T-helper 1 cell treated with Interleukin-12 subunit alpha and Interleukin-12 subunit beta and Interleukin-4 antibody, amounts not matched to agents 30 μg/mL and 1 μg/mL, for 36 hours (primary cell): ENCODE measurements at regions not wholly inside any gene's neighbourhood (a gene's known extent, or its start where the extent isn't known, plus 50 kb on each side); places are given as distances from the start of the nearest gene placed in this dataset.

Source experiments
- H3K27ac Mint-ChIP-seq: one replicate; pipeline ENCODE4 v1.8.0; 2021; ENCODE audit warnings: mild to moderate bottlenecking, mixed read lengths
- H3K27me3 Mint-ChIP-seq: one replicate; pipeline ENCODE4 v1.8.0; 2021; ENCODE audit warnings: low read depth, mixed read lengths
- H3K36me3 Mint-ChIP-seq: one replicate; pipeline ENCODE4 v1.8.0; 2021; ENCODE audit warnings: low read depth, mixed read lengths
- H3K4me1 Mint-ChIP-seq: one replicate; pipeline ENCODE4 v1.8.0; 2021; ENCODE audit warnings: low read depth, mixed read lengths
- H3K4me3 Mint-ChIP-seq: one replicate; pipeline ENCODE4 v1.8.0; 2021; ENCODE audit warnings: mild to moderate bottlenecking, moderate library complexity, mixed read lengths
- H3K9me3 Mint-ChIP-seq: one replicate; pipeline ENCODE4 v1.8.0; 2021; ENCODE audit warnings: mixed read lengths

- Mint-ChIP-seq H3K27me3 (no peaks in the 10 kb centered on the region), H3K4me3 (no peak overlapping the region), H3K9me3 (peaks cover 26% of the 10 kb centered on the region), H3K27ac (no peak overlapping the region), H3K36me3 (no peaks in the 10 kb centered on the region), H3K4me1 (no peaks in the 10 kb centered on the region)
Observed at GRCh38 chr14:62528296-62528695, 517.0 kb downstream of the KCNH5 start.

GRCh38 chr14:62532181-62532580 lies 513.1 kb downstream of the KCNH5 start:
- Mint-ChIP-seq H3K36me3 (no peaks in the 10 kb centered on the region), H3K4me3 (no peak overlapping the region), H3K27me3 (no peaks in the 10 kb centered on the region), H3K4me1 (no peaks in the 10 kb centered on the region), H3K9me3 (peaks cover 12% of the 10 kb centered on the region), H3K27ac (no peak overlapping the region)

GRCh38 chr14:62546862-62547474 lies 498.3 kb downstream of the KCNH5 start:
- Mint-ChIP-seq H3K9me3 (peaks cover 22% of the 10 kb centered on the region), H3K4me3 (no peak overlapping the region), H3K27me3 (no peaks in the 10 kb centered on the region), H3K4me1 (no peaks in the 10 kb centered on the region), H3K36me3 (no peaks in the 10 kb centered on the region), H3K27ac (no peak overlapping the region)

- no peaks in the 10 kb centered on the region for H3K36me3 Mint-ChIP-seq
- H3K4me3 Mint-ChIP-seq = no peak overlapping the region
- H3K27me3 Mint-ChIP-seq = no peaks in the 10 kb centered on the region
- no peak overlapping the region for H3K27ac Mint-ChIP-seq
- H3K4me1 Mint-ChIP-seq = no peaks in the 10 kb centered on the region
- peaks cover under 1% of the 10 kb centered on the region for H3K9me3 Mint-ChIP-seq
Observed at GRCh38 chr14:62557416-62557815, 487.8 kb downstream of the KCNH5 start.

- no peaks in the 10 kb centered on the region for H3K36me3 Mint-ChIP-seq
- H3K4me1 Mint-ChIP-seq = no peaks in the 10 kb centered on the region
- H3K27me3 Mint-ChIP-seq = no peaks in the 10 kb centered on the region
- H3K4me3 Mint-ChIP-seq = no peak overlapping the region
- H3K9me3 Mint-ChIP-seq = no peaks in the 10 kb centered on the region
- H3K27ac Mint-ChIP-seq = no peak overlapping the region
Observed at GRCh38 chr14:62558451-62558850, 486.8 kb downstream of the KCNH5 start.

DNA sequence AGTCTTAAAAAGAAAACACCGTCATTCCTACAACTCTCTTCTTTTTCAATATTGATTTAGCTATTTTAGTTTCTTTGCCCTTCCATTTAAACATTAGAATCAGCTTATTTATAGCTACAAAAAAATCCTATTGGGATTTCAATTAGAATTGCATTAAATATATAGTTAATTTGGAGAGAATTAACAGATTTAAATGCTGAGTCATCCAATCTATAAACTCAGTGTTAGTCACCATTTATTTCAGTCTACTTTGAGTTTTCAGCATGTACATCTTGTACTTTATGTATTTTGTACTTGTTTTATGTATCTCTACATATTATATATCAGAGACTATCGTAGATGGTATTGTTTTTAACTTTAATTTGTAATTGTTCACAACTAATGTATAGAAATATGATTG lies 460.0 kb downstream of the KCNH5 start:
- Mint-ChIP-seq H3K4me3 (no peak overlapping the region), H3K4me1 (no peaks in the 10 kb centered on the region), H3K36me3 (no peaks in the 10 kb centered on the region), H3K27ac (no peak overlapping the region), H3K27me3 (no peaks in the 10 kb centered on the region), H3K9me3 (peaks cover 4% of the 10 kb centered on the region)

DNA sequence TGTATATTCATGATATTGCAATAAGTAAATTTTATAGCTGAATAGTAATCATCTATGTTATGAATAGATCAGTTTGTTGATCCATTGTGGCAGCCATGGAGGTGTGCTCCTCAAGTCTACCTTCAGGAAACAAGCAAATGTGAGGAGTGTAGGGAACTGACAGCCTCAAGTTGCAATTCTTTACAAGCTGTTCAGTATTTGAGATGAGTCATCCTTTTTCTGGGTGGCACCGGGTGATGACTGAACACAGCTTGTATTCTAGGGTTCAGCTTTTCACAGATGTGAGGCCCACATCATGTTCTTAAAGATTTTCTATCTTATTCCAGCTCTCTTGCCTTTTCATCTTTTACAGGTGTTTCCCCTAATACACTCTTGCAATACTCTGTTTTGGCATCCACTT lies 452.4 kb downstream of the KCNH5 start:
- H3K36me3 Mint-ChIP-seq = no peaks in the 10 kb centered on the region
- no peaks in the 10 kb centered on the region for H3K27me3 Mint-ChIP-seq
- H3K27ac Mint-ChIP-seq = no peak overlapping the region
- peaks cover 13% of the 10 kb centered on the region for H3K9me3 Mint-ChIP-seq
- no peak overlapping the region for H3K4me3 Mint-ChIP-seq
- no peaks in the 10 kb centered on the region for H3K4me1 Mint-ChIP-seq

DNA sequence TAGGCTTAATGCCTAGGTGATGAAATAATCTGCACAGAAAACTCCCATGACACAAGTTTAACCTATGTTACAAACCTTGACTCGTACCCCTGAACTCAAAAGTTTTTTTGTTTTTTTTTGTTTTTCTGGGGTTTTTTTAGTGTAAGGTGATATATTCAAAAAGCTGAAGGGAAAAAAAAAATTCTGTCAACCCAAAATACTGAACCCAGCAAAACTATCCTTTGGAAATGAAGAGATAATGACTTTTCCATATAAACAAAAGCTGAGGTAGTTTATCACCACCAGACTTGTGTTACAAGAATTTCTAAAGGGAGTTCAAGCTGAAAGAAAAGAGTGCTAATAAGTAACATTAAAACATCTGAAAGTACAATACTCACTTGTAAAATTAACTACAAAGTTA lies 448.1 kb downstream of the KCNH5 start:
- no peaks in the 10 kb centered on the region for H3K4me1 Mint-ChIP-seq

DNA sequence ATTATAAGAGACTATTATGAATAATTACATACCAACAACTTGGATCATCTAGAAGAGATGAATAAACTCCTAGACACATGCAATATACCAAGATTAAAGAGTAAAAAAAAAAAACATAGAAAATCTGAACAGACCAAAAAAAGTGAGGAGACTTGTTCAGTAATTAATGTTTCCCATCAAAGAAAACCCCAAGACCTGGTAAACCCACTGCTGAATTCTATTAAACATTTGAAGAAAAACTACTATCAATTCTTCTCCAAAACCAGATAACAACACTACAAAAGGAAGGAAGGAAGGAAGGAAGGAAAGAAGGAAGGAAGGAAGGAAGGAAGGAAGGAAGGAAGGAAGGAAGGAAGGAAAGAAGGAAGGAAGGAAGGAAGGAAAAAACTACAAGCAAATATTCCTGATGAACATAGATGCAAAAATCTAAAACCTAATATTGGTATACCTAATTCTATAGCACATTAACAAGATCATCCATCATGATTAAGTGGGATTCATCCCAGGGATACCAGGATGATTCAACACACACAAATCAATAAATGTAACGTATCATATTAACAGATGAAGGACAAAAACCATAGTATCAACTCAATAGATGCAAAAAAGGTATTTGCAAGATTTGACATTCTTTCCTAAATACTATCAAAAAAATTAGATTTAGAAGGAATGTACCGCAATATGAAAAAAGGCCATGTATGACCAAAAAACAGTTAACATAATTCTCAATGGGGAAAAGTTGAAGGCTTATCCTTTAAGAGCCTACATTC lies 445.5 kb downstream of the KCNH5 start:
- Mint-ChIP-seq H3K4me1 (no peaks in the 10 kb centered on the region), H3K4me3 (no peak overlapping the region), H3K27me3 (no peaks in the 10 kb centered on the region)

More for the DNA sequence above, 448.1 kb downstream of the KCNH5 start:
- Mint-ChIP-seq H3K27me3 (no peaks in the 10 kb centered on the region), H3K9me3 (peaks cover 24% of the 10 kb centered on the region), H3K27ac (no peak overlapping the region), H3K36me3 (no peaks in the 10 kb centered on the region), H3K4me3 (no peak overlapping the region)

DNA sequence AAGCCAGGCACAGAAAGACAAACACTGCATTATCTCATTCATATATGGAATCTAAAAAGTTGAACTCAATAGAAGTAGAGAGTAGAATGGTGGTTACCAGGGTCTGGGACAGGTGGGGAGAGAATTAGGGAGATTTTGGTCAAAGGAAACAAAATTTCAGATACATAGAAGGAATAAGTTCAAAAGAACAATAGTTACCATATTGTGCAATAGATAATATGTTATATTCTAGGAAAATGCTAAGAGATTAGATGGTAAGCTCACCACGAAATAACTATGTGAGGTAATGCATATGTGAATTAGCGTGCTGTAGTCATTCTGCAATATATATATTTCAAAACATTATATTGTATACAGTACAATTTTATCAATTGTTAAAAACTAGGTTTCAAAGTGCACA lies 442.5 kb downstream of the KCNH5 start:
- no peak overlapping the region for H3K4me3 Mint-ChIP-seq
- H3K36me3 Mint-ChIP-seq = no peaks in the 10 kb centered on the region

More for the DNA sequence above, 445.5 kb downstream of the KCNH5 start:
- Mint-ChIP-seq H3K36me3 (no peaks in the 10 kb centered on the region), H3K9me3 (peaks cover 29% of the 10 kb centered on the region), H3K27ac (no peak overlapping the region)

GRCh38 chr14:62604524-62604923 lies 440.7 kb downstream of the KCNH5 start:
- Mint-ChIP-seq H3K27ac (no peak overlapping the region), H3K36me3 (no peaks in the 10 kb centered on the region), H3K4me1 (no peaks in the 10 kb centered on the region), H3K9me3 (peaks cover 13% of the 10 kb centered on the region), H3K27me3 (no peaks in the 10 kb centered on the region), H3K4me3 (no peak overlapping the region)

More for the DNA sequence above, 442.5 kb downstream of the KCNH5 start:
- Mint-ChIP-seq H3K27ac (no peak overlapping the region), H3K4me1 (no peaks in the 10 kb centered on the region), H3K9me3 (peaks cover 21% of the 10 kb centered on the region), H3K27me3 (no peaks in the 10 kb centered on the region)

DNA sequence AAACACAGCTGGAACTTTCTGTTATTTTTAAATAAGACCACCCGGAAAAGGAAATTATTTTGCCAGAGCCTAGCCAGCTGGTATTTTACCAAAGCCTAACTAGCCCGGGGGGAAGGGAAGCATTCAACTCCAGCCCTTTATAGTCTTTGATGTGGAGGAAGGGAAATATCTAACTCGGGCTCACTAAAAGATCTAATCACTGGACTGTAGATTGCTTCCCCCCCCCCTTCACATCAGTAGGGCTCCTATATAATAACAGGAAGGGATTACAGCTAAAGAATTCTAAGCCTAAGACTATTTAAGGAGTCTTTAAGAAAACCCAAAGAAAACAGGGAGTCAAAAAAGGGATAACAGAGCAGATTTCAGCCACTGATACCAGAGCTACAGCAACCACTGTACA lies 431.1 kb downstream of the KCNH5 start:
- Mint-ChIP-seq H3K4me3 (no peak overlapping the region), H3K36me3 (no peaks in the 10 kb centered on the region), H3K27me3 (no peaks in the 10 kb centered on the region), H3K27ac (no peak overlapping the region), H3K9me3 (no peaks in the 10 kb centered on the region), H3K4me1 (no peaks in the 10 kb centered on the region)

- Mint-ChIP-seq H3K27me3 (no peaks in the 10 kb centered on the region), H3K9me3 (no peaks in the 10 kb centered on the region), H3K4me1 (no peaks in the 10 kb centered on the region), H3K36me3 (no peaks in the 10 kb centered on the region), H3K27ac (no peak overlapping the region), H3K4me3 (no peak overlapping the region)
Observed at GRCh38 chr14:62616668-62617067, 428.6 kb downstream of the KCNH5 start.

- Mint-ChIP-seq H3K4me3 (no peak overlapping the region), H3K36me3 (no peaks in the 10 kb centered on the region), H3K9me3 (peaks cover 4% of the 10 kb centered on the region), H3K27me3 (no peaks in the 10 kb centered on the region), H3K4me1 (no peaks in the 10 kb centered on the region), H3K27ac (no peak overlapping the region)
Observed at GRCh38 chr14:62626416-62626815, 418.8 kb downstream of the KCNH5 start.

DNA sequence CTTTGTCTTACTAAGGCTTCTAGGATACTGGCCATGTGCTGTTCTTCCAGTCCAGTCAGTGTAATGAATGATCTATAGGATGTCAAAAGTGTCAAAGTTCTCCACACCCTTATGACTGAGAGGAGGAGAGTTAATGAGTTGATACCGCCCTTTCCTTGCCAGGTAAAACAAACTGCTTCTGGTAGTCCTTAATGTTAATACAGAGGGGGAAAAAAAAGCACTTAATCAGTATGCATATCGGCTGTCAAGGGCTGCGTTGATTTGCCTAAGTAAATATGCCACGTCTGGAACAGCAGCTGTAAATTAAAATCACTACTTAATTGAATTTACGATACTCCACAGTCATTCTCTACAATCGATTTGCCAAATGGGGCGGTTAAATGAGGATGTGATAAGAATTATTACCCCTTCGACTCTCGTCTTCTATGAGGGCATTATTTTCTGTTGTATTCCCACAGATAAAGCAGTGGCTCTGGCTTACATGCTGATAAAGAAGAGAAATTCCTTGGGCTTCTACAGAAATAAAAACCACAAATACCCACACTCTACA lies 416.0 kb downstream of the KCNH5 start:
- H3K4me3 Mint-ChIP-seq = no peak overlapping the region
- H3K9me3 Mint-ChIP-seq = no peaks in the 10 kb centered on the region
- no peaks in the 10 kb centered on the region for H3K36me3 Mint-ChIP-seq
- H3K4me1 Mint-ChIP-seq = no peaks in the 10 kb centered on the region
- H3K27ac Mint-ChIP-seq = no peak overlapping the region
- no peaks in the 10 kb centered on the region for H3K27me3 Mint-ChIP-seq
